ENCODE measurements at regions not wholly inside any gene's neighbourhood (a gene's known extent, or its start where the extent isn't known, plus 50 kb on each side); places are given as distances from the start of the nearest gene placed in this dataset.

GRCh38 chr5:4703931-4704458 is 436.1 kb upstream of the ADAMTS16 start:
- ChIA-PET POLR2A (no interaction called here), CTCF (no interaction called here)

GRCh38 chr5:4704951-4705350 is 435.2 kb upstream of the ADAMTS16 start:
- Histone ChIP-seq H3K4me1 (ENCODE audit: control insufficient read depth, insufficient read depth, low read length) (no peaks in the 10 kb centered on the region), H3K9me3 (ENCODE audit: control insufficient read depth, insufficient read depth, low read depth, low read length) (no peaks in the 10 kb centered on the region), H3K4me3 (ENCODE audit: low read depth, low read length) (no peak overlapping the region), H3K27ac (ENCODE audit: extremely low read depth, low read depth, low read length) (no peak overlapping the region), H3K36me3 (ENCODE audit: control insufficient read depth in 2 of 2, insufficient read depth in 1 of 2, low read length in 2 of 2) (no peaks in the 10 kb centered on the region)
- ChIA-PET CTCF (interaction anchor here (0.7 kb wide), 2 partner anchors 12 to 164 kb away, joined by 3 read pairs; no protein-coding TSS in a partner anchor), POLR2A (no interaction called here)
- no peak for TF ChIP-seq ZNF404 (tag by site-specific recombination; IDR thresholded peaks at IDR 0.05)
- no peak for TF ChIP-seq ZNF184 (tag by site-specific recombination; IDR thresholded peaks at IDR 0.05)
- no peak for TF ChIP-seq SP2 (tag by site-specific recombination; IDR thresholded peaks at IDR 0.05)
- TF ChIP-seq, protein P1, sequence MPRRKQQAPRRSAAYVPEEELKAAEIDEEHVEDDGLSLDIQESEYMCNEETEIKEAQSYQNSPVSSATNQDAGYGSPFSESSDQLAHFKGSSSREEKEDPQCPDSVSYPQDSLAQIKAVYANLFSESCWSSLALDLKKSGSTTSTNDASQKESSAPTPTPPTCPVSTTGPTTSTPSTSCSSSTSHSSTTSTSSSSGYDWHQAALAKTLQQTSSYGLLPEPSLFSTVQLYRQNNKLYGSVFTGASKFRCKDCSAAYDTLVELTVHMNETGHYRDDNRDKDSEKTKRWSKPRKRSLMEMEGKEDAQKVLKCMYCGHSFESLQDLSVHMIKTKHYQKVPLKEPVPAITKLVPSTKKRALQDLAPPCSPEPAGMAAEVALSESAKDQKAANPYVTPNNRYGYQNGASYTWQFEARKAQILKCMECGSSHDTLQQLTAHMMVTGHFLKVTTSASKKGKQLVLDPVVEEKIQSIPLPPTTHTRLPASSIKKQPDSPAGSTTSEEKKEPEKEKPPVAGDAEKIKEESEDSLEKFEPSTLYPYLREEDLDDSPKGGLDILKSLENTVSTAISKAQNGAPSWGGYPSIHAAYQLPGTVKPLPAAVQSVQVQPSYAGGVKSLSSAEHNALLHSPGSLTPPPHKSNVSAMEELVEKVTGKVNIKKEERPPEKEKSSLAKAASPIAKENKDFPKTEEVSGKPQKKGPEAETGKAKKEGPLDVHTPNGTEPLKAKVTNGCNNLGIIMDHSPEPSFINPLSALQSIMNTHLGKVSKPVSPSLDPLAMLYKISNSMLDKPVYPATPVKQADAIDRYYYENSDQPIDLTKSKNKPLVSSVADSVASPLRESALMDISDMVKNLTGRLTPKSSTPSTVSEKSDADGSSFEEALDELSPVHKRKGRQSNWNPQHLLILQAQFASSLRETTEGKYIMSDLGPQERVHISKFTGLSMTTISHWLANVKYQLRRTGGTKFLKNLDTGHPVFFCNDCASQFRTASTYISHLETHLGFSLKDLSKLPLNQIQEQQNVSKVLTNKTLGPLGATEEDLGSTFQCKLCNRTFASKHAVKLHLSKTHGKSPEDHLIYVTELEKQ (tag by site-specific recombination; IDR thresholded peaks at IDR 0.05; ENCODE audit: borderline replicate concordance) = no peak
- no peak for TF ChIP-seq ZNF830 (tag by site-specific recombination; IDR thresholded peaks at IDR 0.05; ENCODE audit: low read depth)
- TF ChIP-seq ZNF530 (tag by site-specific recombination; IDR thresholded peaks at IDR 0.05; ENCODE audit: low read depth) = no peak
- TF ChIP-seq ZEB2 (tag by site-specific recombination; IDR thresholded peaks at IDR 0.05) = no peak
- TF ChIP-seq KLF8 (tag by site-specific recombination; IDR thresholded peaks at IDR 0.05) = no peak
- TF ChIP-seq ZNF600 (tag by site-specific recombination; IDR thresholded peaks at IDR 0.05) = no peak

More at GRCh38 chr5:4703931-4704458, 436.1 kb upstream of the ADAMTS16 start:
- Histone ChIP-seq H3K4me3 (ENCODE audit: low read depth, low read length) (no peak overlapping the region), H3K4me1 (ENCODE audit: control insufficient read depth, insufficient read depth, low read length) (no peaks in the 10 kb centered on the region), H3K27ac (ENCODE audit: extremely low read depth, low read depth, low read length) (no peak overlapping the region), H3K9me3 (ENCODE audit: control insufficient read depth, insufficient read depth, low read depth, low read length) (no peaks in the 10 kb centered on the region), H3K36me3 (ENCODE audit: control insufficient read depth in 2 of 2, insufficient read depth in 1 of 2, low read length in 2 of 2) (no peaks in the 10 kb centered on the region)
- TF ChIP-seq FEZF1 (tag by site-specific recombination; IDR thresholded peaks at IDR 0.05) (no peak), HIC1 (tag by site-specific recombination; IDR thresholded peaks at IDR 0.05) (no peak), BCL11A (tag by site-specific recombination; IDR thresholded peaks at IDR 0.05; ENCODE audit: low read depth) (no peak), ZSCAN18 (tag by site-specific recombination; IDR thresholded peaks at IDR 0.05) (no peak), ZNF561 (tag by site-specific recombination; IDR thresholded peaks at IDR 0.05; ENCODE audit: borderline replicate concordance) (no peak)

GRCh38 chr5:4716781-4717180 is 423.3 kb upstream of the ADAMTS16 start:
- ChIA-PET CTCF (no interaction called here), POLR2A (no interaction called here)
- TF ChIP-seq PBX3 (CRISPR knock-in tag; IDR thresholded peaks at IDR 0.05) (no peak), ZNF548 (tag by site-specific recombination; IDR thresholded peaks at IDR 0.05) (no peak), TCF7L2 (IDR thresholded peaks at IDR 0.05; ENCODE audit: borderline replicate concordance, low read depth, low read length) (no peak)
- TF ChIP-seq, protein P2, sequence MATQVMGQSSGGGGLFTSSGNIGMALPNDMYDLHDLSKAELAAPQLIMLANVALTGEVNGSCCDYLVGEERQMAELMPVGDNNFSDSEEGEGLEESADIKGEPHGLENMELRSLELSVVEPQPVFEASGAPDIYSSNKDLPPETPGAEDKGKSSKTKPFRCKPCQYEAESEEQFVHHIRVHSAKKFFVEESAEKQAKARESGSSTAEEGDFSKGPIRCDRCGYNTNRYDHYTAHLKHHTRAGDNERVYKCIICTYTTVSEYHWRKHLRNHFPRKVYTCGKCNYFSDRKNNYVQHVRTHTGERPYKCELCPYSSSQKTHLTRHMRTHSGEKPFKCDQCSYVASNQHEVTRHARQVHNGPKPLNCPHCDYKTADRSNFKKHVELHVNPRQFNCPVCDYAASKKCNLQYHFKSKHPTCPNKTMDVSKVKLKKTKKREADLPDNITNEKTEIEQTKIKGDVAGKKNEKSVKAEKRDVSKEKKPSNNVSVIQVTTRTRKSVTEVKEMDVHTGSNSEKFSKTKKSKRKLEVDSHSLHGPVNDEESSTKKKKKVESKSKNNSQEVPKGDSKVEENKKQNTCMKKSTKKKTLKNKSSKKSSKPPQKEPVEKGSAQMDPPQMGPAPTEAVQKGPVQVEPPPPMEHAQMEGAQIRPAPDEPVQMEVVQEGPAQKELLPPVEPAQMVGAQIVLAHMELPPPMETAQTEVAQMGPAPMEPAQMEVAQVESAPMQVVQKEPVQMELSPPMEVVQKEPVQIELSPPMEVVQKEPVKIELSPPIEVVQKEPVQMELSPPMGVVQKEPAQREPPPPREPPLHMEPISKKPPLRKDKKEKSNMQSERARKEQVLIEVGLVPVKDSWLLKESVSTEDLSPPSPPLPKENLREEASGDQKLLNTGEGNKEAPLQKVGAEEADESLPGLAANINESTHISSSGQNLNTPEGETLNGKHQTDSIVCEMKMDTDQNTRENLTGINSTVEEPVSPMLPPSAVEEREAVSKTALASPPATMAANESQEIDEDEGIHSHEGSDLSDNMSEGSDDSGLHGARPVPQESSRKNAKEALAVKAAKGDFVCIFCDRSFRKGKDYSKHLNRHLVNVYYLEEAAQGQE (tag by site-specific recombination; IDR thresholded peaks at IDR 0.05) = no peak
- H3K4me3 ChIP-seq (ENCODE audit: low read depth, low read length) = no peak overlapping the region
- no peaks in the 10 kb centered on the region for H3K36me3 ChIP-seq (ENCODE audit: control insufficient read depth in 2 of 2, insufficient read depth in 1 of 2, low read length in 2 of 2)
- H3K27ac ChIP-seq (ENCODE audit: extremely low read depth, low read depth, low read length) = no peak overlapping the region
- no peaks in the 10 kb centered on the region for H3K4me1 ChIP-seq (ENCODE audit: control insufficient read depth, insufficient read depth, low read length)
- H3K9me3 ChIP-seq (ENCODE audit: control insufficient read depth, insufficient read depth, low read depth, low read length) = no peaks in the 10 kb centered on the region
